ENCODE measurements at regions not wholly inside any gene's neighbourhood (a gene's known extent, or its start where the extent isn't known, plus 50 kb on each side); places are given as distances from the start of the nearest gene placed in this dataset.
"Not testable (repeated sequence)": the region's sequence is repeated elsewhere in the genome, so short reads cannot be mapped to it uniquely, and the experiment has no call there.

DNA sequence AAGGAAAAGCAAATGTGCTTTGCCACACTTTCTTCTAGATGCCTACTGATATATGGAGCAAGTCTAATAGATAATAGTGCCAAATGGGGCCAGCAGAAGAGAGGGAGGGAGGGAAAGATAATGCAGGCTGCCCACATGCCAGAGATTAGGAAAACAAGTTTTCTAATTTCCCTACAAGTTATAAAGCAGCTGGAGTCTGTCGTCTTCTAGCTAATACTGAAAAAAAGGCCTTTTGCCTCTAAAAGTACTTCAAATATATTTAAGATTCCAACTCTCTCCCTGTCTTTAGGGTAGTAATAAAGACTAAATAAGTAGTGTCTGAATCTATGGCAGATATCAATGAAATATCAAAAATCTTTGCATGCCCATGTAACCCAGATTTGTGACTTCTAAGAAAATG, 632.0 kb upstream of the MIR17HG start:
- Mint-ChIP-seq H3K4me1 (no peaks in the 10 kb centered on the region), H3K27ac (no peak overlapping the region), H3K4me3 (no peak overlapping the region), H3K36me3 (no peaks in the 10 kb centered on the region), H3K9me3 (ENCODE audit: low read depth) (peaks cover 9% of the 10 kb centered on the region), H3K27me3 (no peaks in the 10 kb centered on the region)
- no peak for ATAC-seq
- DNase-seq = no peak
- CTCF ChIA-PET = no interaction called here

DNA sequence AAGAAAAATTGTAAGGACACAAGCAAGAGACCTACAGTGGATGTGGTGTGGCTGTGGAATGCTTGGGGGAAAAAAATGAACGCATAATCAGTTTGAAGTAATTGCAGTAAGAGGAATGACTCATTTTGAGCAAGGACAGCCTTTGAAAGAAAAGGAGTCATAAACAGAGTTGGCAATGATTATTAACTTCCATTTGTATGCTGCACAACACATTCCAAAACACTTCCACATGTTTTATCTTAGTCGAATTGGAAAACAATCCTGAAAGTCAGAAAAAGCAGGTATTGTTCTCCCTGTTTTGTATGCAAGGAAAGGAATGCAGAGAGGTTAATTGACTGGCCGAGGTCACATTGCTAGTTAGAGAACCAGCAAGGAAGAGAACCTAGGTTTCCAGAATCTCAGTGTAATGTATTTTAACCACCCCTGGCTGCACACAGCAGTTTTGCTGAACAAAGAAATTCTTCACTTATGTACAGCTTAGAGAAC, 630.0 kb upstream of the MIR17HG start:
- ATAC-seq (no peak), DNase-seq (no peak)
- Mint-ChIP-seq H3K27me3 (no peaks in the 10 kb centered on the region), H3K36me3 (no peaks in the 10 kb centered on the region), H3K4me3 (no peak overlapping the region), H3K4me1 (no peaks in the 10 kb centered on the region), H3K27ac (no peak overlapping the region), H3K9me3 (ENCODE audit: low read depth) (peaks cover 12% of the 10 kb centered on the region)
- CTCF ChIA-PET = no interaction called here

DNA sequence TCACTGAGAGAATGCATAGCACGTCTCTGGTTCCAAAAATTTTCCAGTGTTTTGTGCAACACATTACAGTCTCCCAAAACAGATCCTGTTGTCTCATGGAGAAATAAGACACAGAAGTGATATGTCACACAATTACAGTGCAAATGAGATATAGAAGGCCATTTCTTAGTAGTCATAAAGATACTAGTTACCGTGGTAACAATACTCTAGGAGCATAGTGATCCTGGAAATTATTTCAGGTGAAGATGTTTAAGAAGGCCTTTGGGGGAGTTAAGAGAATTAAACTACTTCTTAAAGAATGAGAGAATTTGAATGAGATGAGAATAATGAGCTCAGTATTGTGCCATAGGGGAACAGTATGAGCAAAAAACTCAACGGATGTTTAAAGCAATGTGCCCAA, 628.0 kb upstream of the MIR17HG start:
- Mint-ChIP-seq H3K36me3 (no peaks in the 10 kb centered on the region), H3K4me3 (no peak overlapping the region), H3K27me3 (no peaks in the 10 kb centered on the region), H3K4me1 (no peaks in the 10 kb centered on the region), H3K9me3 (ENCODE audit: low read depth) (peaks cover 7% of the 10 kb centered on the region), H3K27ac (no peak overlapping the region)
- CTCF ChIA-PET = no interaction called here
- ATAC-seq (no peak), DNase-seq (no peak)

DNA sequence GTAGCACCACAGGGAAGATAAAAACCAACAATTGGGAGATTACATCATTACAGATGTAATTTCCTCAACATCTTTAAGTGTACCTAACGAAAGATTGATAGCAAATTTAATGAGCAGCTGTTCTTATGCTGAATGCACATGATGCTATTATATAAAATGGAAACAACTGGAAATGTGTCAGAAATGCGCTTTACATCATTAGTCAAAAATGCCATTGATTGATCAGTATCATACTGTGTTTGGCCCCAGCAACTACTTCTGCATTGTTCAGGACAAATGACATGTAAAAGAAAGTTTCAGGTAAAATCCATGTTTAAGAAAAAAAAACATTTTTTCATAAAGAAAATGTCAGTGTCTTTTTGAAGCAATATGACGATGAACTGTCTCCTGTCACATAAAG, 625.5 kb upstream of the MIR17HG start:
- H3K9me3 Mint-ChIP-seq (ENCODE audit: low read depth) = peaks cover 11% of the 10 kb centered on the region
- no peak overlapping the region for H3K4me3 Mint-ChIP-seq
- DNase-seq (no peak), ATAC-seq (no peak)
- no peak overlapping the region for H3K27ac Mint-ChIP-seq
- H3K4me1 Mint-ChIP-seq = no peaks in the 10 kb centered on the region
- CTCF ChIA-PET = no interaction called here
- no peaks in the 10 kb centered on the region for H3K27me3 Mint-ChIP-seq
- H3K36me3 Mint-ChIP-seq = no peaks in the 10 kb centered on the region

GRCh38 chr13:90723381-90723780, 624.1 kb upstream of the MIR17HG start:
- Mint-ChIP-seq H3K9me3 (ENCODE audit: low read depth) (peaks cover 8% of the 10 kb centered on the region), H3K27ac (no peak overlapping the region), H3K36me3 (no peaks in the 10 kb centered on the region), H3K27me3 (no peaks in the 10 kb centered on the region), H3K4me1 (no peaks in the 10 kb centered on the region), H3K4me3 (no peak overlapping the region)
- no peak for ATAC-seq
- CTCF ChIA-PET = no interaction called here
- no peak for DNase-seq

DNA sequence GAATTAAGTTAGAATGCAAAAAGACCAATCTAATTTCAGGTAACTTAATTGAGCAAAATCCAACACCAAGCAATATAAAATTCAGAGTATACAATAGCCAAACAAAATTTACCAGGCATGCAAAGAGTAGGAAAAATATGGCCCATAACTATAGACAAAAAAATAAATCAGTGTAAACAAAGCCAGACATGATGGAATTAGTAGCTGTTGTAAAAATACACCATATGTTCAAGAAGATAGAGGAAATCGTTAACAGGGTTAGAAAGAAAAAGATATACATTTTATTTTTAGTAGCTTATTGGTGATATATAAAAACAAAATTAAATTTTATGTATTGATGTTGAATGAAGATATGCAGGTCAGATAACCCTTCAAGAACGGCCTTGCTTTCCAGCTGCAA, 621.1 kb upstream of the MIR17HG start:
- Mint-ChIP-seq H3K4me3 (no peak overlapping the region), H3K27me3 (no peaks in the 10 kb centered on the region), H3K36me3 (no peaks in the 10 kb centered on the region), H3K4me1 (no peaks in the 10 kb centered on the region), H3K27ac (no peak overlapping the region), H3K9me3 (ENCODE audit: low read depth) (peaks cover 17% of the 10 kb centered on the region)
- DNase-seq = no peak
- no peak for ATAC-seq
- CTCF ChIA-PET = no interaction called here

- no peaks in the 10 kb centered on the region for H3K36me3 Mint-ChIP-seq
- no peak overlapping the region for H3K27ac Mint-ChIP-seq
- ATAC-seq (no peak), DNase-seq (no peak)
- no peak overlapping the region for H3K4me3 Mint-ChIP-seq
- peaks cover 9% of the 10 kb centered on the region for H3K9me3 Mint-ChIP-seq (ENCODE audit: low read depth)
- H3K4me1 Mint-ChIP-seq = no peaks in the 10 kb centered on the region
- no peaks in the 10 kb centered on the region for H3K27me3 Mint-ChIP-seq
- CTCF ChIA-PET = no interaction called here
Observed at GRCh38 chr13:90732049-90732448, 615.4 kb upstream of the MIR17HG start.

GRCh38 chr13:90734497-90734896, 613.0 kb upstream of the MIR17HG start:
- not testable (repeated sequence) for ATAC-seq, H3K4me1 Mint-ChIP-seq, H3K36me3 Mint-ChIP-seq, H3K4me3 Mint-ChIP-seq, DNase-seq, H3K27ac Mint-ChIP-seq, H3K27me3 Mint-ChIP-seq
- peaks cover 11% of the 10 kb centered on the region for H3K9me3 Mint-ChIP-seq (ENCODE audit: low read depth)
- CTCF ChIA-PET = interaction anchor here (0.7 kb wide), 1 partner anchor 385 kb away, joined by 3 read pairs; no protein-coding TSS in a partner anchor

DNA sequence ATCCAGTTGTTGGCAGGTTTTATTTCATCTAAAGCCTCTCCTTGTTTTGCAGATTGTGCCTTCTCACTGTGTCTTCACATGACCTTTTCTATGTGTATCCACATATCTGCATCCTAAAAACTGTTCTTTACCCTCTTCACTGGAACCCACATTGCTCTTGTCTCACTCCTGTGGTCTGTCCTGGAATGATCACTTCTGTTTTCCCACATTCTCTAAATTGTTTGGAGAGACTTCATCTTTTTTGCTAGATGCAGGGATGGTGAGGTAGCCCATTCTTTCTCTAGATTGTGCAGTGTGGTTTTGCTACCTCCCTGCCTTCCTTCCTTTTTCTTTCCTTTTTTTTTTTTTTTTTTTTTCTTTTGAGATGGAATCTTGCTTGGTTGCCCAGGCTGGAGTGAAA, 608.6 kb upstream of the MIR17HG start:
- Mint-ChIP-seq H3K9me3 (ENCODE audit: low read depth) (peaks cover 2% of the 10 kb centered on the region), H3K4me3 (no peak overlapping the region), H3K27me3 (no peaks in the 10 kb centered on the region), H3K4me1 (no peaks in the 10 kb centered on the region), H3K27ac (no peak overlapping the region), H3K36me3 (no peaks in the 10 kb centered on the region)
- DNase-seq (no peak), ATAC-seq (no peak)
- CTCF ChIA-PET = no interaction called here

DNA sequence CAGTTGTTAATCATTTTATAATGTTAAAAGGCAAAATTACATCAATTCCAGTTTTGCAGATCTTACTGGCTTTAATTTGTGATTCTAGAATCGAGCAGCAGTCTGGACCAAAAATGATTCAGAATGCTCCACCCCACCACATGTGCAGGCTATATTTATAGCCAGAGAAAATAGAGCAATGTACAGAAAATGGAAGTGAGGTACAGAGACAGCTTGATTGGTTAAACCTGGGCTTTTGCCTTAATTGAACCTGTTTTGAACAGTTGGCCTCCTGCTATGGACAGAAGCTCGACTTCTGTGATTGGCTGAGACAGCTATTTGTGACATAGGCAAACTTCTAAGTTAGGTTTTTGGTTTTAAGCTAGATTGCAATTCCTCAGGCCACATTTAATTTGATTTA, 607.4 kb upstream of the MIR17HG start:
- no peaks in the 10 kb centered on the region for H3K4me1 Mint-ChIP-seq
- CTCF ChIA-PET = no interaction called here
- H3K27me3 Mint-ChIP-seq = no peaks in the 10 kb centered on the region
- H3K4me3 Mint-ChIP-seq = no peak overlapping the region
- DNase-seq (no peak), ATAC-seq (no peak)
- H3K36me3 Mint-ChIP-seq = no peaks in the 10 kb centered on the region
- no peak overlapping the region for H3K27ac Mint-ChIP-seq
- H3K9me3 Mint-ChIP-seq (ENCODE audit: low read depth) = peaks cover 6% of the 10 kb centered on the region

- Mint-ChIP-seq H3K4me1 (no peaks in the 10 kb centered on the region), H3K4me3 (no peak overlapping the region), H3K36me3 (no peaks in the 10 kb centered on the region), H3K9me3 (ENCODE audit: low read depth) (peaks cover 6% of the 10 kb centered on the region), H3K27me3 (no peaks in the 10 kb centered on the region), H3K27ac (no peak overlapping the region)
- CTCF ChIA-PET = no interaction called here
- DNase-seq = no peak
- ATAC-seq = no peak
Observed at GRCh38 chr13:90742381-90742780, 605.1 kb upstream of the MIR17HG start.

DNA sequence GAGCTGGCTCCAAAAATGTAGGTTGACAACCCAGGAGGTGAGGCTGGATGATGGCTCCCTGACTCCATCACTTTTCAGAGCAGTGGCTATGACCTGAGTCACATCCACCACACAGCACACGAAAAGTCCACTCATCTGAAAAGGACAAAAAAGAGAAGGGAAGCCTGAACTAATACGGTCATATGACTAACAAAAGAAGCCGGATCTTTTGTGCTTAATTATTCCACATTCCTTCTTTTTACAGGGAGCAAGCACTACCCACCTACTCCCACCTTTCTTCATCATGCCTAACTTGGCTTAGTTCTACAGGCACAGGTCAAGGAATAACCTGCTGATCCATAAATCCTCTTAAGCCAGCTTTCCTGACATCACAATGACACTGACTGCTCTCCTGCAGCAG, 601.3 kb upstream of the MIR17HG start:
- no peaks in the 10 kb centered on the region for H3K27me3 Mint-ChIP-seq
- CTCF ChIA-PET = no interaction called here
- peaks cover 3% of the 10 kb centered on the region for H3K9me3 Mint-ChIP-seq (ENCODE audit: low read depth)
- no peaks in the 10 kb centered on the region for H3K36me3 Mint-ChIP-seq
- H3K4me1 Mint-ChIP-seq = no peaks in the 10 kb centered on the region
- no peak overlapping the region for H3K4me3 Mint-ChIP-seq
- ATAC-seq (no peak), DNase-seq (no peak)
- H3K27ac Mint-ChIP-seq = no peak overlapping the region

DNA sequence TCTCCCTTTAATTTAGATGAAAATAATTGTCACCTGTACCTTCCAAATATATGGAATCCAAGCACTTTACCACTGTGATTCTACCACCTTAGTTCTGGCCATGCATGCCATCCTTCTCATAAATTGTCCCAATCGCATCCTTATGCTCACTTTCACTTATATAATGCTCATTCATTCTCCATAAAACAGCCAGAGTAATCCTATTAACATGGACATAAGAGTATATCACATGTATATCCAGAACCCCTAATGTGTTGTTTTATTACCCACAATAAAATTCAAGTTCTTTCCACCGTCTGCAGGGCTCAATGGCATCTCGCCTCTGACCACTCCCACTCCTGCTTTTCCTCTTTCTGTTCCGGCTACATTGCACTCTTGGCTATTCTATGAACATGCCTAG, 597.5 kb upstream of the MIR17HG start:
- Mint-ChIP-seq H3K9me3 (ENCODE audit: low read depth) (peaks cover 2% of the 10 kb centered on the region), H3K4me3 (no peak overlapping the region), H3K4me1 (no peaks in the 10 kb centered on the region), H3K36me3 (no peaks in the 10 kb centered on the region), H3K27ac (no peak overlapping the region), H3K27me3 (no peaks in the 10 kb centered on the region)
- DNase-seq = no peak
- no peak for ATAC-seq
- CTCF ChIA-PET = no interaction called here

- Mint-ChIP-seq H3K27ac (no peak overlapping the region), H3K4me1 (no peaks in the 10 kb centered on the region), H3K27me3 (no peaks in the 10 kb centered on the region), H3K4me3 (no peak overlapping the region), H3K36me3 (no peaks in the 10 kb centered on the region), H3K9me3 (ENCODE audit: low read depth) (peaks cover 2% of the 10 kb centered on the region)
- ATAC-seq (no peak), DNase-seq (no peak)
- CTCF ChIA-PET = no interaction called here
Observed at GRCh38 chr13:90751026-90751425, 596.5 kb upstream of the MIR17HG start.

DNA sequence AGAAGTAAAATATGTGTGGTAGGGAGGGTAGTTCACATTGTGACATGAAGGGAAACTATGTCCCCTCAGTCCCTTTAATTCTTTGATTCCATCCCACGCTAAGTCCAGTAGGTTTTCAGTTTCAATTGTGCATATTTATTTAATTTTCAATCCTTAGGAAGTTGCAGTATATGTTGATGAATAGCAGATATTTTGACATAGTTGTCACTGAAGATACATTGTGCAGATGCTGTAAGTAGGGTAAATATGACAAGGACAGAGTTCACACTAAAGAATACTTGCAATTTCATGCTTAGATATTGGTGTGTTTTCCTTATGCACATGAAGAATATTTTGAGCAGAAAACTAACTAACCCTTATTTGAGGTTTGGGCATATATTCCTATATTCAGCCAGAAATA, 595.4 kb upstream of the MIR17HG start:
- no peak for ATAC-seq
- DNase-seq = no peak
- no peak overlapping the region for H3K4me3 Mint-ChIP-seq
- no peaks in the 10 kb centered on the region for H3K4me1 Mint-ChIP-seq
- H3K36me3 Mint-ChIP-seq = no peaks in the 10 kb centered on the region
- peaks cover 2% of the 10 kb centered on the region for H3K9me3 Mint-ChIP-seq (ENCODE audit: low read depth)
- H3K27ac Mint-ChIP-seq = no peak overlapping the region
- CTCF ChIA-PET = no interaction called here
- H3K27me3 Mint-ChIP-seq = no peaks in the 10 kb centered on the region

All from activated CD8-positive, alpha-beta memory T cell treated with anti-CD3 and anti-CD28 coated beads, Interleukin-2, amount 10 ng/mL, durations not matched to agents 7 days and 5 days (primary cell).